Kidney epithelial cell (primary cell): ENCODE measurements at regions not wholly inside any gene's neighbourhood (a gene's known extent, or its start where the extent isn't known, plus 50 kb on each side); places are given as distances from the start of the nearest gene placed in this dataset.

ENCODE experiments used
- DNase-seq: peaks from one replicate; pipeline ENCODE4 v3.0.0-alpha.2; 2010; ENCODE audit warnings: low read depth
- H3K27me3 ChIP-seq: 2 replicates; pipeline ENCODE4 v1.6.0; 2011; ENCODE audit warnings: low read length; ENCODE audit not compliant: control insufficient read depth, insufficient read depth
- H3K36me3 ChIP-seq: 2 replicates; pipeline ENCODE4 v1.5.1; 2011; ENCODE audit warnings: low read length; ENCODE audit not compliant: control insufficient read depth, insufficient read depth
- H3K4me3 ChIP-seq: 2 replicates; pipeline ENCODE4 v1.5.1; 2011; ENCODE audit warnings: low read depth, mild to moderate bottlenecking, control low read depth, low read length
- TF ChIP-seq, protein P1 (sequence below): IDR thresholded peaks from 2 replicates; pipeline ENCODE4 v1.5.1; 2011; ENCODE audit warnings: mild to moderate bottlenecking, moderate library complexity, low read length, control low read depth, inconsistent platforms; ENCODE audit not compliant: insufficient read depth, poor library complexity, severe bottlenecking

DNA sequence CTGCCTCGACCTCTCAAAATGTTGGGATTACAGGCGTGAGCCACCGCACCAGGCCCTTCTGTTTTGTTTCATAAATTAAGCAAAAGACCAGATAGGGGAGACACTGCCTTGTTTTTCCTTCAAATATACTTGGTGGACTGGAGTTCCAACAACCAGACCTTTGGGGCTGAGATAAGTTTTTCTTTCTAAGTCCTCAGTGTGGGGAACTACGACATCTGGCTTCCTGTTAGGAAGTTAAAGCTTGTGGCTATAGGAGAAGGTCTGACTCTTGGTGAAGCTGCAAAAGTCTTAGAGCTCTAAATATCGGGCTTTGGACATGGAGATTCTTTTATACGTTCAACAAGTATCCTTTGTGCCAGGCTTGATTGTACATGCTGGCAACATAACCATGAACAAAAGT is 64.1 kb upstream of the EED start:
- H3K4me3 ChIP-seq, result no peak overlapping the region
- DNase-seq, result no peak

DNA sequence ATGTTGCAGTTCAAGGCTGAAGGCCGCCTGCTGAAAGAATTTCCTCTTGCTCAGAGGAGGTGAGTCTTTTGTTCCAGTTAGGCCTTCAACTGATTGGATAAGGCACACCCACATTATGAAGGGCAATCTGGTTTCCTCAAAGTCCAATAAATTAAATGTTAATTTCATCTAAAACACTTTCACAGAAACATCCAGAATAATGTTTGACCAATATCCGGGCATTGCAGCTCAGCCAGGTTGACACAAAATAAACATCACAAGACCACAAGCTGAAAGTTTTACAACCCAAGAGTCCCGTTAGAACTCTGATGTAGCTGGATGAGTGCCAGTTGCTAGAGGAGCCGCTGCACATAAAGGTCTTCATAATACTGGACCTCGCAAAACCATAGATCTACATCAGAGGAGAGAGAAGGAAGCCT is 64.9 kb upstream of the EED start:
- H3K36me3 ChIP-seq, result no peaks in the 10 kb centered on the region
- H3K27me3 ChIP-seq, result no peaks in the 10 kb centered on the region
- TF ChIP-seq, protein P1, sequence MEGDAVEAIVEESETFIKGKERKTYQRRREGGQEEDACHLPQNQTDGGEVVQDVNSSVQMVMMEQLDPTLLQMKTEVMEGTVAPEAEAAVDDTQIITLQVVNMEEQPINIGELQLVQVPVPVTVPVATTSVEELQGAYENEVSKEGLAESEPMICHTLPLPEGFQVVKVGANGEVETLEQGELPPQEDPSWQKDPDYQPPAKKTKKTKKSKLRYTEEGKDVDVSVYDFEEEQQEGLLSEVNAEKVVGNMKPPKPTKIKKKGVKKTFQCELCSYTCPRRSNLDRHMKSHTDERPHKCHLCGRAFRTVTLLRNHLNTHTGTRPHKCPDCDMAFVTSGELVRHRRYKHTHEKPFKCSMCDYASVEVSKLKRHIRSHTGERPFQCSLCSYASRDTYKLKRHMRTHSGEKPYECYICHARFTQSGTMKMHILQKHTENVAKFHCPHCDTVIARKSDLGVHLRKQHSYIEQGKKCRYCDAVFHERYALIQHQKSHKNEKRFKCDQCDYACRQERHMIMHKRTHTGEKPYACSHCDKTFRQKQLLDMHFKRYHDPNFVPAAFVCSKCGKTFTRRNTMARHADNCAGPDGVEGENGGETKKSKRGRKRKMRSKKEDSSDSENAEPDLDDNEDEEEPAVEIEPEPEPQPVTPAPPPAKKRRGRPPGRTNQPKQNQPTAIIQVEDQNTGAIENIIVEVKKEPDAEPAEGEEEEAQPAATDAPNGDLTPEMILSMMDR, result no peak
- no peak overlapping the region for H3K4me3 ChIP-seq
- DNase-seq, result no peak

More for the DNA sequence above, 64.1 kb upstream of the EED start:
- Histone ChIP-seq H3K36me3 (no peaks in the 10 kb centered on the region), H3K27me3 (no peaks in the 10 kb centered on the region)
- TF ChIP-seq, protein P1, result no peak

DNA sequence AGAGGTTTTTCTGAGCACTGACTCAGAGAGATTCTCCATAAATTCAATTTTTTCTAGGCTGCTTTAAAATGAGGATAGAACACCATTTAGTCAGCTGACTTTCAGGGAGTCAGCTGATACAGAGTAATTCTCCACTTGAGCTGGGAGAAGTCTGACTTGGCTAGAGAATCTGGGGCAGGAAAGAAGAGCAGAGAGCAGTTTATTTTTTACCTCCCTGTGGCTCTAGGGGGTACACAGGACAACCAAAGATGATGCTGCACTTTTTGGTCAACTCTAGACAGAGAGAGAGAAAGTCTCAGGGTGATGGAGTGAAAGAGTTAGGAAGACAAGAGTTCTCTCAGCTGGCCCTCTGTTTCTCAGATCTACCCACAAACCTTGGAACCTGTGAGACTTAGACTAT is 67.3 kb upstream of the EED start:
- TF ChIP-seq, protein P1, result no peak
- no peak for DNase-seq
- H3K27me3 ChIP-seq, result no peaks in the 10 kb centered on the region
- H3K4me3 ChIP-seq, result no peak overlapping the region
- no peaks in the 10 kb centered on the region for H3K36me3 ChIP-seq

DNA sequence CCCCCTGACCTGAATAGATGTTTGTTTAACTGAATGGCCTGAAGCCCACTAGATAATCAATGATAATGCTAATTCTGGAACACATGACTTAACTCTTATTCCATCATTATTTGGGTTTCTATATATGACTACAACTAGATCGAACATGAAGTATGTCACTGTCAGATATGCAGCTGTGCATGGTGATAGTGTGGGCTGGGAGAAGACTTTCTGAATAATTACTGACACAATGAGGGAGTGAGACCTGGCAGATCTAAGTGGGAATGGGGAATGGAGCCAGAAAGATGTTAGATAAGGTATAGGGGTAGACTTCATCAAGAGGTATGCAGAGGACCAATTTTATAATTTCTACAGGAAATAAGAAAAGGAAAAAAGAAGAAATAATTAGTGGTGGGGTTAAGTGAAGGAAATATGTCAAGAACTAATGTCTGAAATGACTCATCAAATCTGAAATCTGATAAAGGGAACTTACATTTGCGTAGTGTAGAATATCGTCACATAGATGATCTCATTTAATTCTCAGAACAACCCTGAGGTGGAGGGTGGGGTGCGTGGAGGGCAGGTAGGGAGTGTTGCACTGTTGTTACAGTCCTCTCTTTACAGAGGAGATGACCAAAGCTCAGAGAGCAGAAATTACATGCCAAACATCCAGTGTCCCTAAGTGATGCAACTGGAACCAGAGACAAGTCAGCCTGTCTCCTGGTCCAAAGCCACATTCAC is 68.2 kb upstream of the EED start:
- DNase-seq, result no peak
- TF ChIP-seq, protein P1, result no peak
- no peak overlapping the region for H3K4me3 ChIP-seq
- no peaks in the 10 kb centered on the region for H3K36me3 ChIP-seq
- H3K27me3 ChIP-seq, result no peaks in the 10 kb centered on the region

DNA sequence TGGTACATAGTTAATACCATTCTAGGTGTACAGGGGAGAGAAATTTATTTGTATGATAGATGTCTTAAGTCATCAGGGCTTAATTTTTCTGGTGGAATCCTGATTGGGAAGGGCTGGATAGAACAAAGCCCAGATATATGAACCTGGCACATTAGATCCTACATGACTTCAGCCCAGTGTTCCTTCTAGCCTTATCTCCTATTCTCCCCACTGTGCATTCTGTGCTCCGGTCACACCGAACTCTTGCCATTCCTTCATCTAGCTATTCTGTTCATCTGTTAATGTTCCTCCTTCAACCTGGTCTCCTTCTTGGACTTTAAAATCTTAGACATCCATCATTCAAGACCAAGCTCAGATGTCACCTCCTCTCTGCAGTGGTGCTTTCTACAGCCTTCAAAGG is 68.9 kb upstream of the EED start:
- no peak overlapping the region for H3K4me3 ChIP-seq
- no peaks in the 10 kb centered on the region for H3K27me3 ChIP-seq
- no peaks in the 10 kb centered on the region for H3K36me3 ChIP-seq
- DNase-seq, result no peak
- TF ChIP-seq, protein P1, result no peak

DNA sequence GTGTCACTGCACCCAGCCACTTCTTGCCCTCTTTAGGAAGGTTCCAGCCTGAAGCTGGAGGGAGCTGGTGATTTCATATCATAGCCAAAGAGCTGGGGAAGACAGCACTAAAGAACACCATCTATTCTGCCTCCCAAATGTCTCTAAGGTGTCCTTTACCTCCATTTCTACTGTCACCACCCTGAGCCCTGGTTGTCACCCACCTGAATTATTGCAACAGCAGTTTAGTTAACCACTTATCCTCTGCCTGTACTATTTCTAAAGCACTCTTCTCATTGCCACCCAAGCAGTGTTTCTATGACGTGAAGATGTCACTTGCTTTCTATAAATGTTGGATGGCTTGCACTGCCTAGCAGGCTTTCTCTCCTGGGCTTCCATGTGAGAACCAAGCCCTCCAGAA is 69.4 kb upstream of the EED start:
- H3K27me3 ChIP-seq, result no peaks in the 10 kb centered on the region
- no peak overlapping the region for H3K4me3 ChIP-seq
- H3K36me3 ChIP-seq, result no peaks in the 10 kb centered on the region
- TF ChIP-seq, protein P1, result no peak
- no peak for DNase-seq
